ENCODE measurements at regions not wholly inside any gene's neighbourhood (a gene's known extent, or its start where the extent isn't known, plus 50 kb on each side); places are given as distances from the start of the nearest gene placed in this dataset.
A peak's percentile ranks its signal among the peaks of the same experiment; 100 is the strongest.

DNA sequence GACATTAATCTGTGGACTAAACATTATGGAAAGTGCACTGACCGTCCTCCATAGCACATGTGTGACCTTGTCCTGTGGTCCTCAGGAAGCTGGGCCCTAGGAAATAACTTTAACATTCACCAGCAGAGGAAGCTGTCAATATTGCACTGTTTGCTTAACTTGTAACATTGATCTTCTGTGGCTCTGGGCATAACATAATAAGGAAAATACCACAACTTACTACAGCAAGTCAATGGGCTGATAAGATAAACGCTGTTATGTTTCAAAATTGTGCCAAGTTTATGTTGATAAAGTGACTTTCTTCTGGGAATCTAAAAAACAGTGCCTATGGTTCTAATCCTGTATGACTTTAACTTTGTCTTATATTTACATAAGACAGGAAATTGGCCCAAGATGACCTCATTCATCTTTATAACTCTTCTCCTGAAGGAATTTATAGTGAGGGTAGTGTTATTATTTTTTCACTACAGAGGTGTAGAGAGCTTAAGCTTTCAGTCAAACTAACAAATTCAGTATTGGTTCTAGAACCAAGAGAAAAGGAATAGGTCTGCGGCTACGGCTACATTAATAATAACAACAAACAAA, 113.7 kb upstream of the MAP4K3 start (continued):
- TF ChIP-seq ZNF350 (CRISPR knock-in tag; IDR thresholded peaks at IDR 0.05; ENCODE audit: borderline replicate concordance, low read depth) (no peak), ZNF543 (CRISPR knock-in tag; IDR thresholded peaks at IDR 0.05) (no peak), ZBTB8A (CRISPR knock-in tag; IDR thresholded peaks at IDR 0.05; ENCODE audit: borderline replicate concordance, low read depth) (peak; percentile 45; the same call in 1 of the 2 replicates), ZEB1 (IDR thresholded peaks at IDR 0.05; ENCODE audit: insufficient replicate concordance, low read depth) (peak; percentile 79), ZNF124 (CRISPR knock-in tag; IDR thresholded peaks at IDR 0.05) (peak; percentile 96), ZNF616 (CRISPR knock-in tag; IDR thresholded peaks at IDR 0.05; ENCODE audit: low read depth) (no peak), TCF12 (IDR thresholded peaks at IDR 0.05) (no peak), TCF12 (CRISPR knock-in tag; IDR thresholded peaks at IDR 0.05) (peak; percentile 100), ZNF720 (CRISPR knock-in tag; IDR thresholded peaks at IDR 0.05) (no peak), ZFP1 (CRISPR knock-in tag; IDR thresholded peaks at IDR 0.05) (peak; percentile 96), ZKSCAN5 (CRISPR knock-in tag; IDR thresholded peaks at IDR 0.05) (no peak; the same call in 1 of the 2 replicates), MYC (CRISPR knock-in tag; IDR thresholded peaks at IDR 0.05; ENCODE audit: borderline replicate concordance) (peak; percentile 68), SKI (IDR thresholded peaks at IDR 0.05; ENCODE audit: partially characterized antibody) (peak; percentile 86), RBM39 (IDR thresholded peaks at IDR 0.05; ENCODE audit: low read depth, low read length, poor library complexity, severe bottlenecking) (no peak), ZNF207 (IDR thresholded peaks at IDR 0.05; ENCODE audit: borderline replicate concordance) (no peak)
- TF ChIP-seq, protein P1, sequence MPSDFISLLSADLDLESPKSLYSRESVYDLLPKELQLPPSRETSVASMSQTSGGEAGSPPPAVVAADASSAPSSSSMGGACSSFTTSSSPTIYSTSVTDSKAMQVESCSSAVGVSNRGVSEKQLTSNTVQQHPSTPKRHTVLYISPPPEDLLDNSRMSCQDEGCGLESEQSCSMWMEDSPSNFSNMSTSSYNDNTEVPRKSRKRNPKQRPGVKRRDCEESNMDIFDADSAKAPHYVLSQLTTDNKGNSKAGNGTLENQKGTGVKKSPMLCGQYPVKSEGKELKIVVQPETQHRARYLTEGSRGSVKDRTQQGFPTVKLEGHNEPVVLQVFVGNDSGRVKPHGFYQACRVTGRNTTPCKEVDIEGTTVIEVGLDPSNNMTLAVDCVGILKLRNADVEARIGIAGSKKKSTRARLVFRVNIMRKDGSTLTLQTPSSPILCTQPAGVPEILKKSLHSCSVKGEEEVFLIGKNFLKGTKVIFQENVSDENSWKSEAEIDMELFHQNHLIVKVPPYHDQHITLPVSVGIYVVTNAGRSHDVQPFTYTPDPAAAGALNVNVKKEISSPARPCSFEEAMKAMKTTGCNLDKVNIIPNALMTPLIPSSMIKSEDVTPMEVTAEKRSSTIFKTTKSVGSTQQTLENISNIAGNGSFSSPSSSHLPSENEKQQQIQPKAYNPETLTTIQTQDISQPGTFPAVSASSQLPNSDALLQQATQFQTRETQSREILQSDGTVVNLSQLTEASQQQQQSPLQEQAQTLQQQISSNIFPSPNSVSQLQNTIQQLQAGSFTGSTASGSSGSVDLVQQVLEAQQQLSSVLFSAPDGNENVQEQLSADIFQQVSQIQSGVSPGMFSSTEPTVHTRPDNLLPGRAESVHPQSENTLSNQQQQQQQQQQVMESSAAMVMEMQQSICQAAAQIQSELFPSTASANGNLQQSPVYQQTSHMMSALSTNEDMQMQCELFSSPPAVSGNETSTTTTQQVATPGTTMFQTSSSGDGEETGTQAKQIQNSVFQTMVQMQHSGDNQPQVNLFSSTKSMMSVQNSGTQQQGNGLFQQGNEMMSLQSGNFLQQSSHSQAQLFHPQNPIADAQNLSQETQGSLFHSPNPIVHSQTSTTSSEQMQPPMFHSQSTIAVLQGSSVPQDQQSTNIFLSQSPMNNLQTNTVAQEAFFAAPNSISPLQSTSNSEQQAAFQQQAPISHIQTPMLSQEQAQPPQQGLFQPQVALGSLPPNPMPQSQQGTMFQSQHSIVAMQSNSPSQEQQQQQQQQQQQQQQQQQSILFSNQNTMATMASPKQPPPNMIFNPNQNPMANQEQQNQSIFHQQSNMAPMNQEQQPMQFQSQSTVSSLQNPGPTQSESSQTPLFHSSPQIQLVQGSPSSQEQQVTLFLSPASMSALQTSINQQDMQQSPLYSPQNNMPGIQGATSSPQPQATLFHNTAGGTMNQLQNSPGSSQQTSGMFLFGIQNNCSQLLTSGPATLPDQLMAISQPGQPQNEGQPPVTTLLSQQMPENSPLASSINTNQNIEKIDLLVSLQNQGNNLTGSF (CRISPR knock-in tag; IDR thresholded peaks at IDR 0.05): no peak
- TF ChIP-seq, protein P2, sequence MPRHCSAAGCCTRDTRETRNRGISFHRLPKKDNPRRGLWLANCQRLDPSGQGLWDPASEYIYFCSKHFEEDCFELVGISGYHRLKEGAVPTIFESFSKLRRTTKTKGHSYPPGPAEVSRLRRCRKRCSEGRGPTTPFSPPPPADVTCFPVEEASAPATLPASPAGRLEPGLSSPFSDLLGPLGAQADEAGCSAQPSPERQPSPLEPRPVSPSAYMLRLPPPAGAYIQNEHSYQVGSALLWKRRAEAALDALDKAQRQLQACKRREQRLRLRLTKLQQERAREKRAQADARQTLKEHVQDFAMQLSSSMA (CRISPR knock-in tag; IDR thresholded peaks at IDR 0.05): no peak
- TF ChIP-seq, protein P3, sequence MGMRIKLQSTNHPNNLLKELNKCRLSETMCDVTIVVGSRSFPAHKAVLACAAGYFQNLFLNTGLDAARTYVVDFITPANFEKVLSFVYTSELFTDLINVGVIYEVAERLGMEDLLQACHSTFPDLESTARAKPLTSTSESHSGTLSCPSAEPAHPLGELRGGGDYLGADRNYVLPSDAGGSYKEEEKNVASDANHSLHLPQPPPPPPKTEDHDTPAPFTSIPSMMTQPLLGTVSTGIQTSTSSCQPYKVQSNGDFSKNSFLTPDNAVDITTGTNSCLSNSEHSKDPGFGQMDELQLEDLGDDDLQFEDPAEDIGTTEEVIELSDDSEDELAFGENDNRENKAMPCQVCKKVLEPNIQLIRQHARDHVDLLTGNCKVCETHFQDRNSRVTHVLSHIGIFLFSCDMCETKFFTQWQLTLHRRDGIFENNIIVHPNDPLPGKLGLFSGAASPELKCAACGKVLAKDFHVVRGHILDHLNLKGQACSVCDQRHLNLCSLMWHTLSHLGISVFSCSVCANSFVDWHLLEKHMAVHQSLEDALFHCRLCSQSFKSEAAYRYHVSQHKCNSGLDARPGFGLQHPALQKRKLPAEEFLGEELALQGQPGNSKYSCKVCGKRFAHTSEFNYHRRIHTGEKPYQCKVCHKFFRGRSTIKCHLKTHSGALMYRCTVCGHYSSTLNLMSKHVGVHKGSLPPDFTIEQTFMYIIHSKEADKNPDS (CRISPR knock-in tag; IDR thresholded peaks at IDR 0.05): peak; percentile 98
